WERI-Rb-1 (cell line): ENCODE measurements at regions not wholly inside any gene's neighbourhood (a gene's known extent, or its start where the extent isn't known, plus 50 kb on each side); places are given as distances from the start of the nearest gene placed in this dataset.

ENCODE experiments used
- DNase-seq: peaks from one replicate; pipeline ENCODE4 v3.0.0-alpha.2; 2020
- H3K27ac ChIP-seq: fragments of 250-450 bp; sonication (Bioruptor Pico); 2 replicates; pipeline ENCODE4 v1.5.1; 2020; ENCODE audit warnings: mild to moderate bottlenecking, moderate library complexity
- H3K27me3 ChIP-seq: fragments of 250-450 bp; sonication (Bioruptor Pico); 2 replicates; pipeline ENCODE4 v1.5.1; 2021; ENCODE audit warnings: mild to moderate bottlenecking, low read depth, moderate library complexity; ENCODE audit not compliant: insufficient read depth, severe bottlenecking
- H3K36me3 ChIP-seq: fragments of 250-450 bp; sonication (Bioruptor Pico); 2 replicates; pipeline ENCODE4 v1.5.1; 2020; ENCODE audit warnings: mild to moderate bottlenecking, moderate library complexity
- H3K4me3 ChIP-seq: 2 replicates; pipeline ENCODE4 v1.5.1; 2011; ENCODE audit warnings: low read depth, mild to moderate bottlenecking, control low read depth, low read length
- H3K9me3 ChIP-seq: fragments of 250-450 bp; sonication (Bioruptor Pico); 2 replicates; pipeline ENCODE4 v1.5.1; 2021; ENCODE audit warnings: mild to moderate bottlenecking, moderate library complexity; ENCODE audit not compliant: severe bottlenecking
- CTCF ChIP-seq: IDR thresholded peaks from 2 replicates; pipeline ENCODE4 v1.5.1; 2011; ENCODE audit warnings: low read depth, mild to moderate bottlenecking, control low read depth, inconsistent platforms, low read length

- Histone ChIP-seq H3K27me3 (no peaks in the 10 kb centered on the region), H3K27ac (no peak overlapping the region)
Observed at GRCh38 chr7:42452356-42452755, 215.3 kb upstream of the GLI3 start.

GRCh38 chr7:42449431-42449830, 212.4 kb upstream of the GLI3 start:
- DNase-seq: no peak
- Histone ChIP-seq H3K4me3 (no peak overlapping the region), H3K36me3 (no peaks in the 10 kb centered on the region), H3K27me3 (no peaks in the 10 kb centered on the region), H3K9me3 (peaks cover 7% of the 10 kb centered on the region), H3K27ac (no peak overlapping the region)
- no peak for TF ChIP-seq CTCF

More at GRCh38 chr7:42452356-42452755, 215.3 kb upstream of the GLI3 start:
- DNase-seq: no peak
- Histone ChIP-seq H3K4me3 (no peak overlapping the region), H3K9me3 (peaks cover 7% of the 10 kb centered on the region), H3K36me3 (no peaks in the 10 kb centered on the region)
- no peak for TF ChIP-seq CTCF

GRCh38 chr7:42448901-42449300, 211.9 kb upstream of the GLI3 start:
- H3K4me3 ChIP-seq: no peak overlapping the region
- H3K36me3 ChIP-seq: no peaks in the 10 kb centered on the region
- no peak overlapping the region for H3K27ac ChIP-seq
- H3K9me3 ChIP-seq: peaks cover 7% of the 10 kb centered on the region
- TF ChIP-seq CTCF: no peak
- no peaks in the 10 kb centered on the region for H3K27me3 ChIP-seq
- no peak for DNase-seq

GRCh38 chr7:42445691-42446090, 208.7 kb upstream of the GLI3 start:
- Histone ChIP-seq H3K27ac (no peak overlapping the region), H3K36me3 (no peaks in the 10 kb centered on the region), H3K9me3 (peaks cover 2% of the 10 kb centered on the region), H3K4me3 (no peak overlapping the region), H3K27me3 (no peaks in the 10 kb centered on the region)
- no peak for TF ChIP-seq CTCF
- no peak for DNase-seq

- no peak for TF ChIP-seq CTCF
Observed at GRCh38 chr7:42440951-42441350, 203.9 kb upstream of the GLI3 start.

GRCh38 chr7:42432644-42433043, 195.6 kb upstream of the GLI3 start:
- Histone ChIP-seq H3K36me3 (no peaks in the 10 kb centered on the region), H3K4me3 (no peak overlapping the region), H3K9me3 (no peaks in the 10 kb centered on the region), H3K27me3 (no peaks in the 10 kb centered on the region), H3K27ac (no peak overlapping the region)
- no peak for DNase-seq
- TF ChIP-seq CTCF: no peak

More at GRCh38 chr7:42440951-42441350, 203.9 kb upstream of the GLI3 start:
- H3K27me3 ChIP-seq: no peaks in the 10 kb centered on the region
- H3K36me3 ChIP-seq: no peaks in the 10 kb centered on the region
- no peak overlapping the region for H3K27ac ChIP-seq
- H3K9me3 ChIP-seq: no peaks in the 10 kb centered on the region
- no peak for DNase-seq
- no peak overlapping the region for H3K4me3 ChIP-seq
